SH-SY5Y (cell line): ENCODE measurements at regions not wholly inside any gene's neighbourhood (a gene's known extent, or its start where the extent isn't known, plus 50 kb on each side); places are given as distances from the start of the nearest gene placed in this dataset.
A peak's percentile ranks its signal among the peaks of the same experiment; 100 is the strongest.

ENCODE experiments used
- GATA2 ChIP-seq: IDR thresholded peaks from 2 replicates; pipeline ENCODE4 v1.6.1; 2011; ENCODE audit warnings: mild to moderate bottlenecking, low read depth, low read length
- GATA3 ChIP-seq: IDR thresholded peaks from 2 replicates; pipeline ENCODE4 v1.6.1; 2011; ENCODE audit warnings: low read depth, mild to moderate bottlenecking, low read length, moderate library complexity

GRCh38 chr4:173802662-173803022, 272.6 kb upstream of the HAND2 start:
- no peak for TF ChIP-seq GATA2
- no peak for TF ChIP-seq GATA3

GRCh38 chr4:173801876-173802661, 272.0 kb upstream of the HAND2 start:
- TF ChIP-seq GATA3, result no peak
- TF ChIP-seq GATA2, result no peak

GRCh38 chr4:173801361-173801760, 271.3 kb upstream of the HAND2 start:
- no peak for TF ChIP-seq GATA3
- TF ChIP-seq GATA2, result no peak

- TF ChIP-seq GATA3 (no peak), GATA2 (no peak)
Measured at GRCh38 chr4:173797296-173797695, 267.3 kb upstream of the HAND2 start.

- TF ChIP-seq GATA2, result no peak
- TF ChIP-seq GATA3, result no peak
Measured at GRCh38 chr4:173794662-173795061, 264.6 kb upstream of the HAND2 start.

GRCh38 chr4:173793937-173794510, 264.0 kb upstream of the HAND2 start:
- TF ChIP-seq GATA3 (no peak), GATA2 (no peak)

- TF ChIP-seq GATA3 (no peak), GATA2 (no peak)
Measured at GRCh38 chr4:173782660-173783059, 252.6 kb upstream of the HAND2 start.

- TF ChIP-seq GATA2, result no peak
- no peak for TF ChIP-seq GATA3
Measured at GRCh38 chr4:173777921-173778320, 247.9 kb upstream of the HAND2 start.

- no peak for TF ChIP-seq GATA2
- TF ChIP-seq GATA3, result no peak
Measured at GRCh38 chr4:173777421-173777820, 247.4 kb upstream of the HAND2 start.

GRCh38 chr4:173769568-173769967, 239.5 kb upstream of the HAND2 start:
- TF ChIP-seq GATA2 (no peak), GATA3 (no peak)

- no peak for TF ChIP-seq GATA3
- no peak for TF ChIP-seq GATA2
Measured at GRCh38 chr4:173767650-173768049, 237.6 kb upstream of the HAND2 start.

GRCh38 chr4:173766171-173766600, 236.2 kb upstream of the HAND2 start:
- TF ChIP-seq GATA2, result peak; percentile 96
- TF ChIP-seq GATA3, result peak; percentile 89

GRCh38 chr4:173765751-173766150, 235.7 kb upstream of the HAND2 start:
- TF ChIP-seq GATA3 (no peak), GATA2 (no peak)

GRCh38 chr4:173763389-173763788, 233.4 kb upstream of the HAND2 start:
- no peak for TF ChIP-seq GATA3
- TF ChIP-seq GATA2, result no peak

GRCh38 chr4:173761938-173762337, 231.9 kb upstream of the HAND2 start:
- no peak for TF ChIP-seq GATA2
- TF ChIP-seq GATA3, result no peak
